ENCODE measurements at regions not wholly inside any gene's neighbourhood (a gene's known extent, or its start where the extent isn't known, plus 50 kb on each side); places are given as distances from the start of the nearest gene placed in this dataset.

DNA sequence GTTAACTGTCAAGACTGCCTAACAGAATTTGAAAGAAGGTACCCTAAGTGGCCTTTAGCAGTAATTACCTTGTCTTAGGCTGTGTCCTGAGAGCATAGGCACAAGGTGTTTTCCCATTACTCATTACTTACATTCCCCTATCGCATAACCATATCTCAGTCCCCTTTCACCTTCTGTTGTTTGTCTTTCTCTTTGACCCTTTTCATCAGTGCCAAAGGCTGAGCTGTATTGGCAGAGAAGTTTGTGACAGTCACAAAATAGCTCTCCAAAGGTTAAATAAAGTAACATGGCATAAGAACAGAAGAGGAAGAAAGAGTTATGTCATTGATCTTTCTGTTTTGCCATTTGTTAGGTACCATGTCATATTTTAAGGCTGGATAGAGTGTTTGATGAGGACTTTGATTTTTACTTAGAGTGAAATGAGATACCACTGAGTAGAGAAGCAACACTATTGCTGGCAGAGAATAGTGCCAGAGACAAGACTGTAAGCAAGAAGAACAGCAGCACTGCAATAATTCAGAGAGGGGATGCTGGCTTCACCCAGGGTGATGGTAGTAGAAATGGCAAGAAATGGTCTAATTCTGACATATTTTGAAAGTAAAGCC lies 497.8 kb downstream of the TTLL7 start:
- no peak for TF ChIP-seq GATA2 (IDR thresholded peaks at IDR 0.05; ENCODE audit: low read depth, low read length)
- no peak for TF ChIP-seq GATA3 (IDR thresholded peaks at IDR 0.05; ENCODE audit: low read depth, low read length)

DNA sequence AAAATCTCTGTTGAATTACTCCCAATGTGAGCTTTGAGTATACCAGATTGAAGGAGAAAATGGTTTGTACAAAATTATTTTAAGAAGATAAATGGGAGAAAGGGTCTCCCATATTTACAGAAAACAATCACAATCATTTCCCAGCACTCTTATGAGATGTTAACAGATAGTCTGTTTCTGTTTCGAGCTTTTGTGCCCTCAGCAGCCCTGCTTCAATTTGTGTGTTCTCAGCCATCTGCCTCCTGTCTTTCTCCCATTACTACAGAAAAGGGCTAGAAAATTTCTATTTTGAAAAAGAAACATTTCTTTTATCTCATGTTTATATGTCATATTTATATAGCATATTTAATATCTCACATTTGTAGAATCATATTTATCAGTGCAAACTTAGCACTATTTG lies 498.4 kb downstream of the TTLL7 start:
- TF ChIP-seq GATA3 (IDR thresholded peaks at IDR 0.05; ENCODE audit: low read depth, low read length) (no peak), GATA2 (IDR thresholded peaks at IDR 0.05; ENCODE audit: low read depth, low read length) (no peak)

DNA sequence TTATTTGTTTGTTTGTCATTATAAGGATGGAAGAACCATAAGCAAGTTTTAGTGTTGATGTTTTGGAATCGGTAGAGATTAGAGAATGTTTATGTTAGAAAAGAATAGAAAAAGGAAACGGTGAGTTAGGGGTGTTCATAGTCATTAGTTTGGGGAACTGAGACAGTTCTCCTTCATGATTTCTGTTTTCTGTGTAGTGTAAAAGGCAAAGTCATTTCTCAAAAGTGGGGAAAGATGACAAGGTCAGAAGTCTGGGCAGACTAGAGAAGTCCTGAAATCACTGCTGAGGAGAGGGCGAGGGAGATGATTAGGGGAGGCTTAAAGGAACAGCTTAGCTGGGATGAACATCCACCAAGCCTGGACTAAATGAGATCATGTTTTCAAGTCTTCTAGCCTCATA lies 498.9 kb downstream of the TTLL7 start:
- TF ChIP-seq GATA2 (IDR thresholded peaks at IDR 0.05; ENCODE audit: low read depth, low read length) = no peak
- TF ChIP-seq GATA3 (IDR thresholded peaks at IDR 0.05; ENCODE audit: low read depth, low read length) = no peak

DNA sequence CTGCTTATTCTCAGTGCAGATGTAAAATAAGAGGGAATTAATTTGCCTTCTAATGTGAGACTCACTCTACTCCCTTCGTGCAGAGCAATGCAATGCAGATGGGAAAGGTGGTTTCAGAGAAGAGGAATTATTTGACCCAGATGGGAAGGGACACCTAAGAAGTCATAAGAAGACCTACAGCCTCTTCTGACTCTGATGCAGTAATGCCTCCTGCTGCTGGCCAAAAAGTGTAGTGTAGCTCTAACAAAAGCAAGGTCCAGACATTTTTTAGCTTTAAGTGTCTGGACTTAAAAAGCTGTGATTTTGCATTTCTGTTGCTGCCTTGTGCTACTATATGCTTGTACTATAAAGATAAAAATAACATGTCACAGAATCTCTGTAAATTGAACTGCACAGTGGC lies 501.4 kb downstream of the TTLL7 start:
- TF ChIP-seq GATA2 (IDR thresholded peaks at IDR 0.05; ENCODE audit: low read depth, low read length) (no peak), GATA3 (IDR thresholded peaks at IDR 0.05; ENCODE audit: low read depth, low read length) (no peak)

DNA sequence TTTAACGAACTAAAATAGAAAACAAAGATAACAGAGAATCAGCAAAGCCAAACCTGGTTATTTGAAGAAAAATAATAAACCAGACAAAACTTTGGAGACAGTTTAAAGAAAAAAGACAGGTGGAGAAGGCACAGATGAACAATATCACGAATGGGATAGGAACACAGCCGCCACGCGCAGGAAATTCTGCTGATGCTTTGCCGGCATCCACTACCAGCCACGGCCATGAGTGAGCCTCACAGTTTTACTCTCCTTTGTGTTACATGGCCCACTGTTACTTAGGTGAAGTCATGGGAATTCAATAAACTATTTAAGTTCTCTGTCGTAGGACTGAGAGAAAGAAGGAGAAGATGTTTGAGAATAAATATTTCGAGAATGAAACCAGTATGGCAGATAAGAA lies 503.4 kb downstream of the TTLL7 start:
- TF ChIP-seq GATA3 (IDR thresholded peaks at IDR 0.05; ENCODE audit: low read depth, low read length) (no peak), GATA2 (IDR thresholded peaks at IDR 0.05; ENCODE audit: low read depth, low read length) (no peak)

DNA sequence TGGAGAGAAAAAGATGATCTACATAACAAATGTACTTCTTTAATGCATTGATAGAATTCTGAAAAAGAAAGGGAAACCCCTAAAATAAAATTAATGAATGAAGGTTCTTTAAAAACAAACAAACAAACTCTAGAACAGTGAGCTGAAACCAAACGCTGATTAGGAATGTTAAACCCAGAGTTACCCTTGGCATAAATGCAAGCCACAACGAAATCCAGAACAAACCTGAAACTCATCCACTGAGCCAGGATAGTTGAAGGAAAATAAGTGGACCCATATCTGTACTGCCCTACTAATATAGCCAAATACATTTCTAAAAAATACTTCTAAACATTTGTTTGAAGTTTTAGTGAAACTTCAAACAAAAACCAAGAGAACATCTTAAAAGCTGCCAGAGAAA lies 505.3 kb downstream of the TTLL7 start:
- TF ChIP-seq GATA2 (IDR thresholded peaks at IDR 0.05; ENCODE audit: low read depth, low read length) (no peak), GATA3 (IDR thresholded peaks at IDR 0.05; ENCODE audit: low read depth, low read length) (no peak)

DNA sequence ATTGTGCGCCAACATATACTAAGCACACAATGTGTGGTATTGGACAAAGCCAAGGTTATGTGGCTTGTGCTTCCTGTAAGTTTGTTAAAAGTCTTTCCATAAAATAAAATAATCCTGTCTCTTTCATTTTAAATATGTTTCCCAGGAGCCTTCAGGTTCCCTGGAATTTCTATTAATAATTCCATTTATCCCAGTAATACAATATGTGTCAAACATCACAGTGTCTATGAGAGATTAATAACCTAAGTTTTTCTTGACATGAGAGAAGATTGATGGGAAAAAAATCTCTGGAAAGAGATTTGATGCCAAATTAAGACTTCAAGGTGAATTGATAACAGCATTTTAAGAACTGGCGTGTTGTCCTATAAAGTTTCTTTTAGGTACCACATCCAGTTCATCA lies 507.0 kb downstream of the TTLL7 start:
- TF ChIP-seq GATA3 (IDR thresholded peaks at IDR 0.05; ENCODE audit: low read depth, low read length) (no peak), GATA2 (IDR thresholded peaks at IDR 0.05; ENCODE audit: low read depth, low read length) (no peak)

DNA sequence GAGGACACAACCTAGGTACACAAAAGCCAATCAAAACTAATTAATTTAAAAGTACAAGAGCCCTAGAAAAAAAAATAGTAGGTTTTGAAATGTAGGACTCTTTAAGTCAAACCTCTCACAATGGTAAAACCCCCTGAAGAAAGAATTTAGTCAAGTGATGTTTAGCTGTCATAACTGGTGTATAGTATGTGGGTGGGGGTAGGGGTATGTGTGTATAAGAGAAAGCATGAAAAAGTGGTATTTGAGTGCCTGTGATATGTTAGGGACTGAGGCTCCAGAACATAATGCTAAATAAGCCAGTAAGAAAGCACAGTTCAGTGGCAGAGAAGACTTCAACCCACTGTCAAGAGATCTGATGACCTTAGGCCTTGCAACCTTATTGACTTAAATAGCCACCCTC lies 507.9 kb downstream of the TTLL7 start:
- TF ChIP-seq GATA3 (IDR thresholded peaks at IDR 0.05; ENCODE audit: low read depth, low read length) (no peak), GATA2 (IDR thresholded peaks at IDR 0.05; ENCODE audit: low read depth, low read length) (no peak)

DNA sequence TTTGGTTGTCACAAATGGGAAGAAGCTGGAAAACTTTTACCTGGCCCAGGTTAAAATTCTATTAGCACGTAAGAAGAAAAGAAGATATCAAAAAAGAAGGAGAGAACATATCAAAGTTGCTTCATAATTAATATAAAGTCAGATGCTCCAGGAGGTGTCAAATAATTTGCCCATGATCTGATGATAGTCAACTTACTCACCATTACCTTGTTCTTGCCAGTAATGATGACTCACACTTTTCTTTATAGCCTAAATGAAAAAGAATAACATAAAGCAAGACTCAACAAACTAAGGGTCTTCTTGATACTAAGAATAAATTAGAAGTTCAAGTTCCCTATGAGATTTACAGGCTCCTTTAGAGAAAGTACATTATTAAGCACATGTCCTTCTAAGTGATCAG lies 580.4 kb downstream of the TTLL7 start:
- no peak for TF ChIP-seq GATA3 (IDR thresholded peaks at IDR 0.05; ENCODE audit: low read depth, low read length)
- TF ChIP-seq GATA2 (IDR thresholded peaks at IDR 0.05; ENCODE audit: low read depth, low read length) = no peak

DNA sequence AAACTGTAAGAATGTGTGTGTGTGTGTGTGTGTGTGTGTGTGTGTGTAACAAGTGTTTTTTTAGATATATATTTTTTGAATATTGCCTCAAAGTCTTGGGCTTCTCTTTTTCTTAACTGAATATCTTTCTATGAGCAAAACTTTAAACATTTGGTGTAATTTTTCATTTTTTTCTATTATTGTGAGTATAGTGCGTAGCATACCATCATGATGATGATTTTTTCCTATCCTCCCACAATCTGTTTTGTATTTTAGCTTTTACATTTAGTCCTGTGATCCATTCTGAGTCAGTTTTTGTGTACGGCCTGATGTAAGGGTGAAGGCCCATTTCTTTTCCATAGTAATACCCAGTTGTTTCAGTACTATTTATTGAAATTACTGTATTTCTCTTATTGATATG lies 680.6 kb downstream of the TTLL7 start:
- no peak for TF ChIP-seq GATA3 (IDR thresholded peaks at IDR 0.05; ENCODE audit: low read depth, low read length)
- no peak for TF ChIP-seq GATA2 (IDR thresholded peaks at IDR 0.05; ENCODE audit: low read depth, low read length)

DNA sequence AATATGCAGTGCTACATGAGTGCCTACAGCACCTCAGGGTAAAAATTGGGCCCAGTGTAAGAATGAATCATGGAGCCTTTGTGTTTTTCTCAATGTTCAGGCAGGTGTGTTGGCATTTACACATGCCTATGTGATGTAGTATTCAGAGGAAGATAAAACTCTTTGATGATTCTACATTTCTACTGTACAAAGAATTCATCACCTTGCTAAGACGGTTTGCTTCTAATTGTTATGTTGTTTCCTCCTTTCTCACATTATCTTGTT lies 867.3 kb downstream of the TTLL7 start:
- TF ChIP-seq GATA3 (IDR thresholded peaks at IDR 0.05; ENCODE audit: low read depth, low read length) (no peak), GATA2 (IDR thresholded peaks at IDR 0.05; ENCODE audit: low read depth, low read length) (no peak)

DNA sequence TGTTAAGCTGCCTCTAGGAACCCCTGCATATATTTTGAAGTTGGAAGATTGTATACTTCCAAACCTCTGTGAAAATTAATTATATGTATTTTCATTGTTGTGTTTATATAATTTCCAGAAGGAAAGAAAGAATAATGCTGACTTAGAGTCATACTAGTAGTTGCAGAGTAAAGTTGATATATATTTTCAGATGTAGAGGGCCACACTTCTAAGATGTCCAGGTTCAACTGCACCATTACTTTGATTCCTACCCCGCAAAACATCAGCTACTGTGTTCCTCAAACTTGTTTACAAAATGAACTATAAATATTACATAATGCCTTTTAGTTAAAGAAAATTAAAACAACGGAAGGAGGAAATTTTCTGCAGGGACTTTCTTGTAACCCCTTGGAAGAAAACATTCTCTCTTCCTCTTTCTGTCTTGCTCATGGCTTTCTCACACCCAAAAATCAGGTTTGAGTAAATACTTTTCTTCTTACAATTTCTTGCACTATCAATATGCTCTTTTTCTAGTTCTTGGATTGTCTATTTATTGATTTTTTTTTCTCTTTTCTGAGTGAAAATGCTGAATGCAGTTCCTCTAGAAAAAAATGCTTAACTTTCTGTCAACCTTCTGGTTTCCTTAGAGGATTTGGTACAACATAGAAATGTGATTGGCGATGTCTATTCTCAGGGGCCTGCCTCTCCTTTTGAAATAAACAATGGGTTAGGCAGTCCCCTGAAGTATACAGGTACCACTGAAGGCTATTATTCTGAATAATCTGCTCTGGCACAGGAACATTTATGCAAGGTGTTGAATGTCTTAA lies 867.8 kb downstream of the TTLL7 start:
- TF ChIP-seq GATA3 (IDR thresholded peaks at IDR 0.05; ENCODE audit: low read depth, low read length) = no peak
- TF ChIP-seq GATA2 (IDR thresholded peaks at IDR 0.05; ENCODE audit: low read depth, low read length) = no peak

DNA sequence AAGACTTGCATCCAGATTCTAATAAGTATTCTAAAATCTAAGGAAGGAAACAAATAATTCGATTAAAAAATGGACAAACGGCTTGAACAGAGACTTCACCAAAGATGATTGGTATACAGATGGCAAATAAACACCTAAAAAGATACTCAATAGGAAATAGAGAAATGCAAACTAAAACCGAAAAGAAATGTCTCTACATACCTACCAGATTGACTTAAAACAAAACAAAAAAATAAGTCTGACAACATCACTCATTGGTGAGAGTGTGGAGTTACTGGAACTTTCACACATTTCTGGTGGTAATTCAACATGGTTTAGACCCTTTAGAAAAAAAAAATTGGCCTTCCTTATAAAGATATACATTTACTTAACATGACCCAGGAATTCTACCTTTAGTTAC lies 869.8 kb downstream of the TTLL7 start:
- TF ChIP-seq GATA3 (IDR thresholded peaks at IDR 0.05; ENCODE audit: low read depth, low read length) (no peak), GATA2 (IDR thresholded peaks at IDR 0.05; ENCODE audit: low read depth, low read length) (no peak)

DNA sequence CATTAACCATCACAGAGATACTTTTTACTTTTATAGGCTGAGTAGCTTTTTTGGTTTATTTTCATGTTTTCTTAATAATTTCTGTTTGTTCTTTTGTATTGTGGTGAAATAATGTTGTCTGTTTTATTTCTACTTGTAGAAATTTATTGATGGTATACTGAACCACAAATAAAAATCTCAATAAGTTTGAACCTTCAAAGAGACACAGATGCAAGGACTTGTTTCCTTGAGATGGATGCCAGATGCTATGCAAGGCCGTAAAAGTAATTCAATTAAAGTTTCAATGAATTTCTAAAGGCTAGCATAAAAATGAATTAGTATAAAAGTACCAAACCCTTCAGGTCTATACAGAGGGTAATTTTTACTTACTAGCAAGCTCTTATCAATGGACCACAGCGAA lies 873.5 kb downstream of the TTLL7 start:
- TF ChIP-seq GATA2 (IDR thresholded peaks at IDR 0.05; ENCODE audit: low read depth, low read length) (no peak), GATA3 (IDR thresholded peaks at IDR 0.05; ENCODE audit: low read depth, low read length) (no peak)

DNA sequence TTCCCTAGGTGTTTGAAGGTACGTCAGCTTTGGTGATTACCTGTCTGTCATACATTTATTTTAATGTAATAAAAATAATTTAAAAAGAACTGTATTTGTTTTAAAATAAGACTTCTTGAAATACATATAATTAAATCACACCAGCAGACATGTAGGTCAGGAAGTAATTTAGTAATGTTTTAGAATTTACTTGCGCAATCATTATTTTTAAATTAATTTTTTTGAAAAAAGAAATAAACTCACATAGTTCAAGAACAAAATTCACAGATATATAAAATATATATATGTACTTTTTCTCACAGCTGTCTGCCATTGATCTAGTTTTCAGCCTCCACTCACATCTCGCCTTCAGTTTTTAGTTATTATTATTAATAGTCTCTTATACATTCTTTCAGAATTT lies 875.9 kb downstream of the TTLL7 start:
- TF ChIP-seq GATA2 (IDR thresholded peaks at IDR 0.05; ENCODE audit: low read depth, low read length) (no peak), GATA3 (IDR thresholded peaks at IDR 0.05; ENCODE audit: low read depth, low read length) (no peak)

DNA sequence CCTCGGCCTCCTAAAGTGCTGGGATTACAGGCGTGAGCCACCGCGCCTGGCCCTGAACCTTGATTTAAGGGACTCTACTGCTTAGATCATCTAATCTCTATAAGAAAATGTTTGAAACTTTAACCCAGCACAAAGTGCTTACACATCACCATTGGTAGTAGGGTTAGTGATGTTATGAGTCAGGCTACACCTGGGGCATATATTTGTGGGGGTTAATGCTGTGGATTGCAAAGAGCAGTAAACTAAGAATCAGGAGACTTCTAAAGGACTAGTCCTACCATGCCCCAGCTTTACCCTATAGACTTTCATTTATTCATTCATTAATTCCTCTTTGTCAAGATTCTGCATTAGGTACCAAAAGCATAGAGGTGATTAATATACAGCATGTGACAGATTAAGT lies 880.5 kb downstream of the TTLL7 start:
- no peak for TF ChIP-seq GATA3 (IDR thresholded peaks at IDR 0.05; ENCODE audit: low read depth, low read length)
- TF ChIP-seq GATA2 (IDR thresholded peaks at IDR 0.05; ENCODE audit: low read depth, low read length) = no peak
